RWPE1 (cell line): ENCODE measurements at regions not wholly inside any gene's neighbourhood (a gene's known extent, or its start where the extent isn't known, plus 50 kb on each side); places are given as distances from the start of the nearest gene placed in this dataset.

ENCODE experiments used
- CTCF ChIA-PET: fragments of 350-600 bp; sonication (Branson Sonifier 250); formaldehyde crosslinking; extraction: SDS; loops from one replicate; lab custom pipeline; 2021; lab: Yijun Ruan, JAX
- POLR2A ChIA-PET: fragments of 400-600 bp; formaldehyde crosslinking; extraction: SDS; loops from one replicate; lab custom pipeline; 2020; ENCODE audit warnings: antibody characterized with exemption; ENCODE audit not compliant: low non-redundant PET; lab: Yijun Ruan, JAX
- DNase-seq: peaks from one replicate; pipeline ENCODE4 v3.0.0; 2012; ENCODE audit warnings: low spot score
- H3K27ac ChIP-seq: fragments of 450-650 bp; 2 replicates; pipeline ENCODE4 v1.5.1; 2017
- TF ChIP-seq, protein P1 (sequence below): fragments of 450-650 bp; conservative IDR thresholded peaks from 2 replicates; pipeline ENCODE4 v1.5.1; 2017; ENCODE audit warnings: low read depth, mild to moderate bottlenecking

DNA sequence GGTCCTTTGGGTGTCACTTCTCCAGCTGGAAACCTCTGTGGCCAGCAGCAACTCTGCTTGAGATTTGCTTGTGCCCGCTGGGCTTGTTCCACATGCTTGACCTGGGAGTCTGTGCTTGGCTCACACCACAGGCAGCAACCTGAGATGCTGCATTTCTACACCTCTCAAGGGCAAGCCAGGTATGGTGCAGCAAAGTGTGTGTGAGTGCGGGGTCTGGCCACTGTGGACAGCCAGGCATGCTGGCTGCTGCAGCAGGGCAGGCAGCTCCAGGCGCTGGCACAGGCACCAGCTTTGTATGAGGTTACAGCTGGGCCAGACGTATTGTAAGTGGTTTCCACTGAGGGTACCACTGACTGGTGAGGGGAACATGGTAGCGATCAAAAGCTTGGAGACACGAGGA, 242.0 kb downstream of the PTGER3 start:
- ChIA-PET CTCF (no interaction called here), POLR2A (no interaction called here)
- DNase-seq: no peak
- TF ChIP-seq, protein P1, sequence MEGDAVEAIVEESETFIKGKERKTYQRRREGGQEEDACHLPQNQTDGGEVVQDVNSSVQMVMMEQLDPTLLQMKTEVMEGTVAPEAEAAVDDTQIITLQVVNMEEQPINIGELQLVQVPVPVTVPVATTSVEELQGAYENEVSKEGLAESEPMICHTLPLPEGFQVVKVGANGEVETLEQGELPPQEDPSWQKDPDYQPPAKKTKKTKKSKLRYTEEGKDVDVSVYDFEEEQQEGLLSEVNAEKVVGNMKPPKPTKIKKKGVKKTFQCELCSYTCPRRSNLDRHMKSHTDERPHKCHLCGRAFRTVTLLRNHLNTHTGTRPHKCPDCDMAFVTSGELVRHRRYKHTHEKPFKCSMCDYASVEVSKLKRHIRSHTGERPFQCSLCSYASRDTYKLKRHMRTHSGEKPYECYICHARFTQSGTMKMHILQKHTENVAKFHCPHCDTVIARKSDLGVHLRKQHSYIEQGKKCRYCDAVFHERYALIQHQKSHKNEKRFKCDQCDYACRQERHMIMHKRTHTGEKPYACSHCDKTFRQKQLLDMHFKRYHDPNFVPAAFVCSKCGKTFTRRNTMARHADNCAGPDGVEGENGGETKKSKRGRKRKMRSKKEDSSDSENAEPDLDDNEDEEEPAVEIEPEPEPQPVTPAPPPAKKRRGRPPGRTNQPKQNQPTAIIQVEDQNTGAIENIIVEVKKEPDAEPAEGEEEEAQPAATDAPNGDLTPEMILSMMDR: no peak
- H3K27ac ChIP-seq: no peak overlapping the region

DNA sequence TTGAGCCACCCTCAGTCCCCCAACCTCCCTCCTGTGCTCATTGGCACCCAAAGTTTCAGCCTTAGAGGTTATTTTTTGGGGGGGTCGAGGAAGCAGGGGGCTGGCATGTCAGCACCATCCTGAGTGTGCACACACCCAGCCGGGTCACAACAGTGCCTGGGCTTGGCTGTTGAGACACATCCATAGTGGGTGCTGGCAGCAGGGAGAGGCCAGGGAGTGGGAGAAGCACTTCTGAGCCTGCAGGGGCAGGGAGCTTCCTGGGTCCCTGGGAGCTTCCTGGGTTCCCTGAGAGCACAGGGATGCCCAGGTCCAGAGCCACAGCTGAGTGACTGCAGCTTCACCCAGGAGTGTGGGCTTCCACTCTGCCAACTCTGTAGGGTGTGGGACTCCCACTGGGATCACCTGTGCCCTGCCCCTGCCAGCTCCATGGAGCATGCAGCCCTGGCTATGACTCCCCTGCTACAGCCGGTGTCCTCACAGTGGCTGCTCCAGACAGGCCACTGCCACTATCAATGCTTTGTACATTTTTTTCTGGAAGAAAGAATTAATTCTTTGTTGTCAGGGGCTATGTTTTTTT, 240.4 kb downstream of the PTGER3 start:
- no peak overlapping the region for H3K27ac ChIP-seq
- ChIA-PET POLR2A (no interaction called here), CTCF (no interaction called here)
- DNase-seq: no peak
- TF ChIP-seq, protein P1: no peak

DNA sequence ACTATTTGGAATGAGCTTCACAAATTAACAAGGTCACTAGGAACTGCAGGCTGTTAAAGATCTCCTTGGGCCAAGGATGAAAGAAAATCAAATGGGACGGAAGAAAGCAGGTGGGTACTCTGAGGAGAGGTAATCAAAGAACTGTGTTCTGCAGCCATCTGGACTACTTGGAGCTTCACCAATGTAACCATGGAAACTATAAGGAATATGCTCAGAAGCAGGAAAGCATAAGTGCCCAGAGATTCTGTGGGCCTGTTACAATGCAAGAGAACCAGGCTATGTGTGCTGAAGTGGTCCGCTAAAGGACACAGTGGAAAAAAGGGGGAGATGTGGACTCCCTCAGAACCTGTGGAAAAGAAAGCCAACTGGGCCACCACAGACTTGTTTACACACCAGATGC, 238.5 kb downstream of the PTGER3 start:
- ChIA-PET CTCF (interaction anchor here (0.5 kb wide), 1 partner anchor 1102 kb away, joined by 3 read pairs; no protein-coding TSS in a partner anchor), POLR2A (no interaction called here)
- TF ChIP-seq, protein P1: no peak
- H3K27ac ChIP-seq: no peak overlapping the region
- no peak for DNase-seq

DNA sequence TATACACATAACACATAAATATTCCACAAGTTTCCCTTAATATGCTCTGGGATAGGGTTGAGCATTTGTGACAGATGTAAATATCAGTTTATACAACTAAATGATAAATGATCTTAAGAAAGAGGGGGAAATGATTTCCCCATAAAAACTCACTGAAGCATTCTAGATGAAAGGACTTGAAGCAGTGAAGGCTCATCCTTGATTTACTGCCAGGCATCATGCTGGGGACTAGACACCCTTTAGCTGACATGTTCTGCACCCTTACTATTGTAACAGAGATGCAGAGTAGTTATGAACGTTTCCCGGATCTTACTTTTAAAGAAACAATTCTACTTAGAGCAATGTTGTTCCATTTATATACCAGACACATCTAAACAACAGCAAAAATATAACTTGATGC, 235.8 kb downstream of the PTGER3 start:
- TF ChIP-seq, protein P1: no peak
- no peak overlapping the region for H3K27ac ChIP-seq
- ChIA-PET POLR2A (no interaction called here), CTCF (no interaction called here)
- DNase-seq: no peak

DNA sequence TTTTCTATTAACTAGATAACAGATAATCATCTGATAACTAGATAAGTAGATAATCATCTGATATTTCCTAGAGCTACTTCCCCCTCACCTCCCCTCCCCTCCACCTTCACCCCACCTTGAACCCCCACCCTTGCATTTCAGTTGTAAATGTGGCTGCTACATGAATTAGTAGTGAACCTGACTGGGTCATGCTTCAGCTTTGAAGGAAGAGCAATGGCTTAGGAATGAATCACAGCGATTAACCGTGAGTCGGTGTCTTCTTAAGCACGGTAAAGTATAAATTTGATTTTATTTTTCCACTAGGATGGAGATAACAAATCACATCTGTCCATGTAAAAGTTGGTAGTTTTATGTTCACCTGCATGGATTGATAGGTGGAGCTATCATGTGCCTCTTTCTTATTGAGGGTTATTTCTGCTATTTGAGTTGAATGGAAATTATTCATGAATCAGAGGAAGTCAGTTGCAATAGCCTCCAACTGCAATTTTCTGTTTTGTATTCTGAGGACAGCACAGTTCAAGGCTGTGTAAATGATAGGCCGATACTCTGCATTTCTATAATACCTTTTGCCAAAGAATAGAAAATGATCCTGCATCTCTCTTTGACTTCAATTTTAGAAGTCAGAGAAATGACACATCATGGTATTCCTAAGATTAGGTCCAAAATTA, 235.0 kb downstream of the PTGER3 start:
- H3K27ac ChIP-seq: no peak overlapping the region
- TF ChIP-seq, protein P1: no peak
- ChIA-PET POLR2A (no interaction called here), CTCF (no interaction called here)
- DNase-seq: no peak

DNA sequence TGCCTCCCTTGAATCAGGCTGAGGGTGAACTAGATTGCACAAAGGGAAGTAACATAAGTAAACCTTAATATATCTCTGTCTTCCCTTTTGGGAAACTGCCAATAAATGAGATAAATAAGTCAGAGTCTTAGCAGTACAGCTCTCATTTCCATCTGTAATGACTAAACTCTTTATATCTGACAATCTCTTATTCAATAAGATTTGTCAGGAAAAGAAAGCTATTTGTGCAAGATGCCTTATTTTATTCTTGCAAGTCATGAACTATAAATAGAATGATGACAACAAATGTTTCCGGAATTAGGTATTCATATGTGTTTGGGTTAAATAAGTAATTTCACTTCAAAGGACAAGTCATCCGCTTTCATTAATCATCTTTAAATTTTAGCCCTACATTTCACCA, 229.2 kb downstream of the PTGER3 start:
- H3K27ac ChIP-seq: no peak overlapping the region
- POLR2A ChIA-PET: no interaction called here
- CTCF ChIA-PET: no interaction called here
- DNase-seq: no peak
- TF ChIP-seq, protein P1: no peak
